Forelimb muscle (tissue), 1 donor: ENCODE measurements at regions not wholly inside any gene's neighbourhood (a gene's known extent, or its start where the extent isn't known, plus 50 kb on each side); places are given as distances from the start of the nearest gene placed in this dataset.

Source experiments
- DNase-seq: peaks from one replicate; pipeline ENCODE4 v3.0.0-alpha.2; 2013; ENCODE audit warnings: low read depth

GRCh38 chr21:41045534-41046268 lies 122.3 kb upstream of the BACE2 start:
- DNase-seq: no peak

DNA sequence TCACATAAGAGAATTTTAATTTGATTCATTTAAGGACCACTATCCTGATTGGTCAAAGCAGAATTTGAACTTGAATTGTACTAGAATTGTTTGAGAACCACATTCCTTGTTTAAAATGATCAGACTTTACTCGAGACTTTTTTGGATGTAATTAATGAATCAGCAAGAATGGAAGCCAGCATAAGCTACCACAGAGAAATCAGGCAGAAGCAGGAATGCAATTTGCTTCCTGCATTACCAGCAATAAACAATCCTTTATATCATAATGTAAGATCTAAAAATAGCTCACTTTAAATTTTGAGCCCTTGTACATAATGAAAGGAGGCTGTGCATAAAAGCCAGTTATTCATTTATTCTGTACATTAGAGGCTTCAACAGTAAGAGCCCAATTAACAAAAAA lies 119.8 kb upstream of the BACE2 start:
- no peak for DNase-seq

DNA sequence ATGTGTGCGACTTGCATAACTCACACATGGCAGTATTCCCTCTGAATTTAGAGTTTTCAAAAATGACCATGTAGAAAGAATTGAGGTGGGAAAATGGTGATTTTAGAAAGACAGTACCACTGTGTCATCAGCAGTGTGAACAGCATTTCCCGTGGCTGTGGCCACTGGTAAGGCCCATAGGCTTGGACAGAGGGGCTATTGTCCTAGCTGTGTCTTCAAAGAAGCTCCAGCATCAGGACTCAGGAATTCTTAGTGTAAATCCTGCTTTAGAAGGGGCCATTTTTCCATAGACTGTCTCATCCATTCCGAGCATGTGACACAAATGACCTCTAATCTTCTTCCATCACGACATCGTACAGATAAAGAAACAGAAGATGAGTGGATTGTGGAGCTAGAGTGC lies 119.3 kb upstream of the BACE2 start:
- no peak for DNase-seq

- no peak for DNase-seq
Observed at GRCh38 chr21:41052820-41053555, 115.0 kb upstream of the BACE2 start.

- peak; percentile 62 for DNase-seq
Observed at GRCh38 chr21:41054018-41054578, 113.9 kb upstream of the BACE2 start.

DNA sequence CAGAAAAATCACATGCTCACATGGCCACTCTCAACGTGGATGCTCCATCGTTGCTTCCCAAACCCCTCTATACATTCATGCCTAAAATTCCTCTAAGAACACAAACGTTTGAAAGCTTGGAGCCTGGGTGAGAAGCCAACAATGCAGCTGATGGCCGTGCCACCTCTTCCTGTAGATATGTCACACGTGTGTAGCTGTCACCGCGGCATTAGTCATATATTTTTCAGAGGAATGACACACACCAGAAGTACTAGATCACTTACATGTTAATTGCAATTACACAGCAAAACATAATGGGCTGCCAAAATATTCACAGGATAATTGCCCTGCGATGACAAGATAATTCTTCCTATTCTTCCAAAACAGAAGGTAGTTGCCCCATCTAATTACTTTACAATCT lies 112.7 kb upstream of the BACE2 start:
- DNase-seq: no peak

- no peak for DNase-seq
Observed at GRCh38 chr21:41059871-41060270, 108.1 kb upstream of the BACE2 start.

DNA sequence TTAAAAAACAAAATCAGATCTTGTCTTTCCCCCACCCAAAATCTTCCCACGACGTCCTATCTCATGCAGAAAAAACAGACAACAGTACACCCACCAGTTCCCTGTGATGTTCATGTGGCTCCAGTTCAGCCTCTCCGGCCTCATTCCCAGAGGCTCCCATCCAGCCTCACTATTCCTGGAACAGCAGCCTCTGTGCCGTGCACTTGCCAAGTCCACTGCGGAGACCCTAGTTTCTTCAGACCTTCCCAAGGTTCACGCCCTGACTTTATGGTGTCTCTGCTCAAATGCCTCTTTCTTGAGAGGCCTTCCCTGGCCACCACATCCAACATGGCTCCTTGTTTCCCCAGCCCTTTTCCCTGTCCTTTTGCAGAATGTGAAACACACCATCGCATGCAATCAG lies 106.3 kb upstream of the BACE2 start:
- DNase-seq: no peak

- no peak for DNase-seq
Observed at GRCh38 chr21:41064334-41064791, 103.6 kb upstream of the BACE2 start.

DNA sequence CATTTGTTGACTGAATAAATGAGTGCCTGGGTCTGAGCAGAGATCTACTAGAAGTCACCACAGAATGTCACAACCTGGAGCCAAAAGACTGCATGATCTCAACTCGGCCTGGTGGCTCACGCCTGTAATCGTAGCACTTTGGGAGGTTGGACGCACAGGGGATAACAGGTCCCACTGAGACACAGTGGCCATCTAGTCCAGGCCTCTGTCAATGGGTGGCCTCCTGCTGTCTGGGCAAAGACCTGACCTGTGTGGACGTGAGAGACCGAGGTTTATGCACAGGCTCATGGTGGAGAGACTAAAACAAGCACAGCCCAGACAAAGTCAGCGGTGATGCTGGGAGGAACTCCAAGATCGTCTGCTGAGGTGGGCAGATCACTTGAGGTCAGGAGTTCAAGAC lies 103.0 kb upstream of the BACE2 start:
- DNase-seq: no peak

- DNase-seq: no peak
Observed at GRCh38 chr21:41065539-41065938, 102.4 kb upstream of the BACE2 start.

DNA sequence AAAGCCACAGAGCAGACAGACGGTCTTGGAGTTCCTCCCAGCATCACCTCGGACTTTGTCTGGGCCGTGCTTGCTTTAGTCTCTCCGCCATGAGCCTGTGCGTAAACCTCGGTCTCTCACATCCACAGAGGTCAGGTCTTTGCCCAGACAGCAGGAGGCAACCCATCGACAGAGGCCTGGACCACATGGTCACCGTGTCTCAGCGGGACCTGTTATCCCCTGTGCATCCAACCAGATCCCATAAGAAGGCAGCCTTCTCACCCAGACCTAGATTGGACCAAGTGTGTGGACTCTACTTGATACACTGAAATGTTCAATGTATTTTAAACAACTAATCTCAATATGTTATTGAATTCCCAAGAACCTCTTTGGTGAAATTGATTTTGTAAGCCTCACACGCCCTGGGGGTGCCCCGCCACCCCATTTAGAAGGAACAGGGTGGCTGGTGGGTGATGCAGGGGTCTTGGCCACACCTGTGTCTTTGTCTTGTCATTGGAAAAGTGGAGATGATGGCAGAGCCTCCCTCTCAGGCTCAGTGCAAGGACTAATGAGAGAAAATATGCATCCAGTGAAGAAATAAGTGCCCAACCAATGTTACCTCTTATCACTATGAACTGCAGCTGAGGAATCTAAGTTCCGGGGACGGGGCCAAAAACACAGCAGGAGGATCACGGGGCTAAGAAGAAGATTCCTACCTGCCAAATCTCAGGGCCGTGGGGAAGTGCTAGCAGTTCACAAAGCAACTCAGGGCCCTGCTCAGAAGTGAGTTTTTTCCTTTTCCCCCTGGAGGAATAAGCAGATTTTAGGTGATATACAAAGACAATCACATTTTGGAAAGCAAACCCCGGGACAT lies 101.6 kb upstream of the BACE2 start:
- no peak for DNase-seq

DNA sequence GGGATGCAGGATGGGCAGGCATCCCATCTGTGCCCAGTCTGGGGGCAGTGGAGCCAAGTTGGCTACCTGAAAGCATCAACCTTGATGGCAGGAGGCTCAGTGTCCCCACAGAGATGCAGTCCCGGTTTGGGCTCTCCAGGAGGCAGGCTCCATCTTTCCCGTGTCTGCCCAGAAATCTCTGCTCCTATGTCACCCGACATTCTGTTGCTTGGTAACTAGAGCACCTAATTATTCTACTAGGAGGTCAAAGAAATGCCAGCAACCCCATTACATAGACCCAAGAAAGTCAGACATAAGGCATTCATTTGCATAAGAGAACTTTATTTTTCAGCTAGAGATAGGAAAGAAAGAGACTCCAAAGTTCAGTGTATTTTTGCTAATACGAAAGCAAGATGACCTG lies 100.3 kb upstream of the BACE2 start:
- no peak for DNase-seq

DNA sequence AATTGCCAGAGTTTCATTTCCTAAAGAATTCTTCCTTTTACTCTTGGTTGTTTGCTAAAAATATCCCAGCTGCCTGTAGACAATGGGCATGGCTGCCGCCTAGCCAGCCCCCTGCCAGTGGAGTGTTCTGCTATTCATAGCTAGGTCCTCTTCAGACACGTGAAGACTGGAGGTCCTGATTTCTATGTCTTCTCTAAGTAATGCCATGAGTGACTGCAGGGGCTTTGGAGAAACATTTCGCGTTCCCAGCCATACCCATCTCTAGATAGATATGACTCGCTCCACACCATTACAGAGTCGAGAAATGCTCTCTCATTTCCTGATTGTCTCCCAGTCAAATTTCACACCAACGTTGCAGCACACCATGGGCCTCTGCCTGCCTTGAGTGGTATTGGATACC lies 99.5 kb upstream of the BACE2 start:
- DNase-seq: no peak

- DNase-seq: no peak
Observed at GRCh38 chr21:41068967-41069642, 98.9 kb upstream of the BACE2 start.

DNA sequence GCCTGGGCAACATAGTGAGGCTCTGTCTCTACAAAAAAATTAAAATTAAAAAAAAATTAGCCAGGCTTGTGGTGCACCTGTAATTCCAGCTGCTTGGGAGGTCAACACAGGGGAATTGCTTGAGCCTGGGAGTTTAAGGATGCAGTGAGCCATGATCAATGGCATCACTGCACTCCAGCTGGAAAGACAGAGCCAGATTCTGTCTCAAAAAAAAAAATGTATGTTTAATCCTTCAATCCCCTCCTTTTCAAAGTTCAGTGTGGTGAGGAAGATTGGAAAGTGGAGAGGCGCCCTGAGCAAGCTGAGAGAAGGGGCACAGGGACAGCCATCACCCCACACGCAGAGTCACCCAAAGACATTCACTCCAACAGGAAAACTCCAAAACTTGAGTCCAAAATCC lies 97.7 kb upstream of the BACE2 start:
- DNase-seq: no peak

GRCh38 chr21:41071258-41072171 lies 96.4 kb upstream of the BACE2 start:
- DNase-seq: no peak

- DNase-seq: no peak
Observed at GRCh38 chr21:41073558-41073957, 94.4 kb upstream of the BACE2 start.

GRCh38 chr21:41074396-41075184 lies 93.4 kb upstream of the BACE2 start:
- no peak for DNase-seq

DNA sequence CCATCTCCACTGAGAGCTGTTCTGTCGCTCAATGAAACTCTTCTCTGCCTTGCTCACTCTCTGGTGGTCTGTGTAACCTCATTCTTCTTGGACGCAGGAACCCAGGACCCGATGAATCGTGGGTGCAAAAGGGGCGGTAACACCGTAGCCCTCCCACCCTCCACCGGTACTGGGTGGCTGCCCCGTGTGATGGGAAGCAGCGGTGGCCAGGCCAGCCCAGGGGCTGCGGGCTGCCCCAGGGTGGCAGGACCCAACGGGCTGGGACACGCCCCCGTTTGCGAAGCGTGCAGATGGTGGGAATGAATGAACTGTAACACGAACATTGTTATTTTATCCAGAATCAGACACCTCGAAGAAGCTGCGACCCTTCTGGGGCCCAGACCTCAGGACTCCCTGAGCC lies 92.3 kb upstream of the BACE2 start:
- DNase-seq: no peak
